ENCODE measurements at regions not wholly inside any gene's neighbourhood (a gene's known extent, or its start where the extent isn't known, plus 50 kb on each side); places are given as distances from the start of the nearest gene placed in this dataset.

- DNase-seq: no peak
Observed at GRCh38 chr15:66906668-66907614, 158.5 kb upstream of the SMAD3 start.

- DNase-seq: peak; percentile 79
Observed at GRCh38 chr15:66907826-66908743, 157.3 kb upstream of the SMAD3 start.

GRCh38 chr15:66908744-66909095, 156.7 kb upstream of the SMAD3 start:
- DNase-seq: no peak

- no peak for DNase-seq
Observed at GRCh38 chr15:66909381-66909890, 156.0 kb upstream of the SMAD3 start.

- DNase-seq: no peak
Observed at GRCh38 chr15:66911131-66911700, 154.2 kb upstream of the SMAD3 start.

GRCh38 chr15:66912001-66912400, 153.4 kb upstream of the SMAD3 start:
- DNase-seq: no peak

GRCh38 chr15:66912441-66912840, 153.0 kb upstream of the SMAD3 start:
- no peak for DNase-seq

- no peak for DNase-seq
Observed at GRCh38 chr15:66917904-66918448, 147.4 kb upstream of the SMAD3 start.

GRCh38 chr15:66919421-66919820, 146.0 kb upstream of the SMAD3 start:
- DNase-seq: no peak

- peak; percentile 54 for DNase-seq
Observed at GRCh38 chr15:66921319-66921915, 144.0 kb upstream of the SMAD3 start.

GRCh38 chr15:66922608-66923007, 142.8 kb upstream of the SMAD3 start:
- DNase-seq: no peak

GRCh38 chr15:66923438-66923881, 141.9 kb upstream of the SMAD3 start:
- DNase-seq: no peak

- DNase-seq: no peak
Observed at GRCh38 chr15:66924889-66925288, 140.5 kb upstream of the SMAD3 start.

- no peak for DNase-seq
Observed at GRCh38 chr15:66925721-66926120, 139.7 kb upstream of the SMAD3 start.

GRCh38 chr15:66927201-66928077, 138.0 kb upstream of the SMAD3 start:
- DNase-seq: no peak

- DNase-seq: no peak
Observed at GRCh38 chr15:66928101-66928500, 137.3 kb upstream of the SMAD3 start.

- no peak for DNase-seq
Observed at GRCh38 chr15:66928784-66929183, 136.6 kb upstream of the SMAD3 start.

GRCh38 chr15:66929843-66930402, 135.5 kb upstream of the SMAD3 start:
- no peak for DNase-seq

- DNase-seq: no peak
Observed at GRCh38 chr15:66931768-66932633, 133.4 kb upstream of the SMAD3 start.

GRCh38 chr15:66932634-66933024, 132.8 kb upstream of the SMAD3 start:
- no peak for DNase-seq
